Globus pallidus (tissue), 1 donor: ENCODE measurements at regions not wholly inside any gene's neighbourhood (a gene's known extent, or its start where the extent isn't known, plus 50 kb on each side); places are given as distances from the start of the nearest gene placed in this dataset.

ENCODE experiments used
- DNase-seq: peaks from one replicate; pipeline ENCODE4 v3.0.0-alpha.2; 2015; ENCODE audit warnings: low spot score

DNA sequence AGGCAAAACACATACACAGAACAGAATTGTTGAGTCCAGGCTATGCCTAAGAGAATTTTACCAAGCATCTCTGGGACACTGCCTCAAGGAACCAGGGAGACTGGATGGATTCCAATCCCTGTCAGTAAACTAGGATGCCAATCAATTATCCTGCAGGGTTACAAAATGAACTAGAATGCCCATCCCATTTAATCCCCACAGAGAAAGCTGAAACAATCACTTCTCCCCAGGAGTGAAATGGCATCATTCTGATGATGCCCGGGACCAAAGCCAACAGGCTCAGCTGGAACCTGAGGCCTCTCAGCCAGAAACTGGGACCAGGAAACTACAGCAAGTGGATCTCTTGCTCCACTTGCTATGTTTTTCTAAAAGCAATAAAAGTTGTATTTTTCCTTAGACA, 130.0 kb upstream of the TJP1 start:
- DNase-seq, result peak; percentile 93

DNA sequence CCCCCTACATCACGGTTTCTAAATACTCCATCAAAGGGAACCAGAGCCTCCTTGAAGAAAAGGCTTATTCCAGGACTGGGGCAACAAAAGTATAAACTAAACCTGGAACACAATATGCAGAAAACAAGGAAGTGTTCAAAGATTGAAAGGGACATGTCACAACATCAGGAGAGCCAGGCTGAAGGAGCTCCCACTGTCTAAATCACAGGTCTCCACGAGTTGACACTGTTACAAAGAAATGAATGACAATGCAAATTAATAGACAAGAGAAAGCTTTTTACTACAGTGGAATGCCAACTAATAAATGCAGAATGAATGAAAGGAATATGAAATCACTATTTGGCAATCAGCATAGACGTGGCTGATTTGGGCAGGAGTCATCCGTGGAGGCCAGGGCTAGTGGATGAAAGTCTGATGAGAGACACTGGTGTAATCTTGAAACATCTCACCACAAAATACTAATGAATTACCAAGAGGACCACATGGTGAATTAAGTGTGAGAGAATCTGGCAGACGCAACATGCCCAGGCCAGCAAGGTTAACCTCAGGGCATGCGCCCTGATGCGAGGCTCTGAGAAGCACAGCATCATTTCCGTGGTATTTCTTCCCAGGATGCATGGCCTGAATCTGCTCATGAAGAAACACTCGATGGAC, 123.8 kb upstream of the TJP1 start:
- DNase-seq, result no peak

DNA sequence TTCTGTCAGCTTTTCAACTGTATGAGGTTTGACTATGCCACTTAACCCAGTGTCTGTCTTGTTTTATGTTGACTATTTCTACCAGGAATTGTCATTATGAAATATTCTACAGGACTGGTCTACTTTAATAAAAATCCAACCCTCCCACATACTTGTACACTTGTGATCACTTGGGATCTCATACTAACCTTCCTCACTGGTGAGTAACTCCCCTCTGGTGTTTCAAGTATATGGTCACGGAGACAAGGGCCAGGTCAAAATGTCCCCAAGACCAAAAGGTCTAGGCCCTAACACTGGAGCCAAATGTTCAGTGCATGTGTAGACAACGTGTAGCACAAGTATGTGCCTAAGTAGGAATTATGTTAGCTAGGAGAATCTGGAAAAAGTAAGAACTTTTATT, 122.7 kb upstream of the TJP1 start:
- no peak for DNase-seq

GRCh38 chr15:29942548-29942947, 120.3 kb upstream of the TJP1 start:
- DNase-seq, result no peak

DNA sequence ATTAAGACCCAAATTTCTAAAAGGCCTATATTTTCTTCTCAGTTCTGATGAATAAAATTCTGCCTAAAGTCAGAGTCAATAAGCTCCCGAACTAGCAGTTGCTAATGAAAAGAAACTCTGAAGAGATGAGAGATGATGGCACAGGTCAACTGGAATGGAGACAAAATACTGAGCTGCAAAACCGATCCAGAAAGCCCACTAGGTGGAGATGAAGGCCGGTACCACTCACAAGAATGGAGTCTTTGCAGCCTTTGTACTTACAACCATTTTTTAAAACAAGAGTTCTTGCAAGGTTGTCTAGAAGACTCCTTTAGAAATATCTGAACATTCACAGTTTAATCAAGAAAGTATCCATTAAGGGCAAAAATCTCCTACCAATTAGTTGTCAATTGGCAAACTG, 119.9 kb upstream of the TJP1 start:
- peak; percentile 83 for DNase-seq

- no peak for DNase-seq
These were observed 117.1 kb upstream of the TJP1 start for GRCh38 chr15:29939404-29939803.

DNA sequence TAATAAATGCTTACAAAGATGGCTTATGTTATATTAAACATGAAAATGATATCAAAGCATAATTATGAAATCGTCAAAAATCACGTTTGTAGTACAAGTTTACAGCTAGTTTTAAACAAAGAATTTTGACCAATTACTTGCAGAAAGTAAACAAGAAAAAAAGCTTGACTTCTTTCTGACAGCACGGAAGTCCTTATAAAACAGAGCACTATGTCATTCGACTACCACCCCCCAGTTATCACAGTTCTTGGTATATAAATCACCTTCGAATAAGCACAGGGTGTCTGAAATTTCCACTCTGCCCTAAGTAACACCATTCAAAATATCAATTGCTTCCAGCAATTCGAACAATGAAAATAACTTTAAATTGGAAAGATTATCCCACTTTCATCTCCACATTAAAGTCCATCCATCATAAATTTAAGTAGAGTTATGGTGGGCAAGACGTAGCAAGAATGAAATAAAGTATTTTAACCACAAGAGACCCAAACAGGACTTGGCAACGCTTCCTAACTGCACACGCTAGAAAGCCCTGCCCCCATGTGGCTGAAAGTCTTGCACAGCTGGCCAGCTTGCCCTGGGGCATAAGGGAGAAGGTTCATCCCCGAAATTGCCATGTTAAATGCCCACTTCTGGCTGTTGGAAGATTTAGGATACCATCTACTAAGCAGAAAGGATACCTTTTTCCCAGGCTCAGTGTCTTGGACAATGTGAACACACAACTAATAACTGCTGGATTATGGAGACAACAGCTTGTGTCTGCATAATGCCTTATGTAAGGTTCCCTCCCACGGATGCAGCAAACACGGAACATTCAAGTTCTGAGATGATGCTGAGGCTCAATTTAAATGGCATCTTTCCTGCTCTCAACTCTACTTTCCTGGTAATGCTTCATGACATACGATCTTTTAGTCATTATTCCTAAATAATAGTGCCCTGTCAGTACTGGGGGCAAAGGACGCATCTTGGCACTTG, 116.4 kb upstream of the TJP1 start:
- DNase-seq, result no peak

DNA sequence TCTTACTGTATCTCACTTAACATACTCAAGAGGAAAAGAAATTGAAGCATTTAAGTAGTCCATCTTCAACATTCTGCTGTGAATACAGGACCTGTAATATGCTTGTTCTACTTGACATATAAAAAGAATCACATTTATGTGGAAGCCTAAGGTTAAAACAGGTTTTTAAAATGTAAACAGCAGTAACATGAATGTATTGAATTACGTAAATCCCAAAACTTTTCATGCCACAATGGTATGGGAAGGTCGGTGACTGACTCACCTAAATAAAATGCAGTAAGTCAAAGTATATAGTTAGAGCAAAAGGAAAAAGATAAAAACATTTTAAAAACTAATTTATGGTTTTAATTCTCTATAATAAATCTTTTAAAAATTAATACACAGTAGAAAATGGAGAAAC, 115.7 kb upstream of the TJP1 start:
- DNase-seq, result no peak

GRCh38 chr15:29936353-29937049, 114.2 kb upstream of the TJP1 start:
- DNase-seq, result no peak

DNA sequence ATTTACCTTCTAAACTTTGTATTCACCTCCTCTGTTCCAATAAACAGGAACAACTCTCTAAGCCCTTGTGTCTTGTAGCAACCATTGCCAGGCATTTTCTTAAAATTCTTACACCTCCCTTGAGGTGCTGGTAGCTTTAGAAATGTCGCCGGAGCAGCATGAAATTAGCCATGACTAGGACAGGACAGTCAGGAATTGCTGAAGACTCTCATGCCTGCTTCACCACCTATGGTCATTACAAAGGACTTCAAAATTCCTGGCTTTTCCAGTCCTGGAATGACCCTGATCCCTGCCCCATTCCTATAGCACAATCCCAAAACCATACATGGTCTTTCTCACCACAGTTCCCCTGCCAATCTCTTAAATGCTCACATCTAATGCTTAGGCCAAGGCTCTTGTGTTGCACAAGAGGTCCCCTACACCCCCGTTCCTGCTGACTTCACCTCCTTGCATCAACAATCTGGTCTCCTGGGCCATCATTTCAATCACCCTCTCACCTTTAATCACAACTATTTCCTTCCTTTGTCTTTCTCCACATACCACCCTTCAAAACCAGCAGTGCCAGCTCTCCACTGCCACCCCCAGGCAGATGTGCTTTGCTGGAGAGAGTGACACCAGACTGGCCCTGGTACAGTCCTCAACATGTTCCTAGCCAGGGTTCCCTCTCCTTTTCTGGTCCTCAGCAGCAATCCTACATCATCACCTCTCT, 113.2 kb upstream of the TJP1 start:
- no peak for DNase-seq

DNA sequence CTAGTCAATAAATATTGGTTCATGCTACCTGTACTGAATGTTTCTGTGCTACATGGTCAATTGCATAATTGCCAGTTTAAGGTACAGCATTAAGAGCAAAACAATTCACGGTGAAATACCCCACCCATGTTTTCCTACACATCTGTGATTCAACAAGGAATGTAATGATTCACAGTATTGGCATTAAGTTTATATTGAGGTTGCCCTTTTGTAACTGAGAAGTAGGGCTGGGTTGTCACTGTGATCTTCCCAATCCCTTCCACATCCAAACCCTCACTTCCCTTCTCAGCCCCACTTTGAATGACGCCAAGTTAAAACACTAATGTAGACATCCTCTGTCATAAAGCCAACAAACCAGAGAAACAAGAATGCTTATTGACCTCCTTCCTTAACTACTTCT, 112.0 kb upstream of the TJP1 start:
- no peak for DNase-seq

DNA sequence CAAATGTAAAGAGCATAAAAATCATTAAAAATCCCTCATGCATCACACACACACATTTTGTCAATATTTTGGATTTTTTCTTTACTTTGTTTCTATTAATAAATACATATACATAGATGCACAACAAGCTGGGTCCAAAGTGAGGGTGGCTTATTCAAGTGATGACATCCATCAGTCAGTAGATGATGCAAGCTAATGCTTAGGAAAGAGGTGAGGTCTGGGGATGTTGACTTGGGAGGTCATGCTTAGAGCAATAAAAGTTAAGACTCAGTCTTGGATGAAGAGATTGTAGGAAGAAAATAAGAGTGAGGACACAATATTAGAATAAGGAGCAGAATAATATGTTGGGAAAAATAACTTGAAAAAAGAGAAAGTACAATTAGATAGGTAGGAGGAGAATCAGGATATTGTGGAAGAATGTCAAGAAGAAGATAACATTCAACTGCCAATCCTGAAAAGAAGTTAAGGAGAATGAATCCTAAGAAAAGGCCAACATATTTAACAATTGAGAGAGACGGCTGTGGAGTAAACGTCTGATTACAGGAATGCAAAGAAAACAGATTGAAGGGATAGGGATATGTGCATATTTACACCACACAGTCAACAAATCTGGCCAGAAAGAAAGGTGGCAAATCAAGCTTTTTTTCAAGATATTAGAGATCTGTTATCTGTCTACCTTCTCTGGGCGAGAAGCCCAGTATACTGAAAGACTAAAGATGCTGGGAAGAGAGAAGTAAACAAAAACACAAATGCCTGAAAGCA, 111.0 kb upstream of the TJP1 start:
- DNase-seq, result no peak

DNA sequence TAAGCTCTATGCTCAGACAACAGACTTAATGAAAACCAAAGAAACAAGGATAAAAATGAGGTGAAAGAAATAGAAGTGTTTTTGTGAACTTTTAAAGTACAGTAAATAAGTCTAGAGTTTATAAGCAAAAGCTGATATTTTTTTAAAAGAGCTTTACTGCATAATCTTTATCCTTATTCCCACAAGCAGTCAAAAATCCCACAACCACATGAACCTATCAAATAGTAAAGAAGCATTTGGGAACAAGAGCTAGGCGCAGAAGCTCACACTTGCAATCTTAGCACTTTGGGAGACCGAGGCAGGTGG, 103.8 kb upstream of the TJP1 start:
- DNase-seq, result no peak

- DNase-seq, result peak; percentile 72
These were observed 103.2 kb upstream of the TJP1 start for GRCh38 chr15:29925227-29926082.

GRCh38 chr15:29924750-29925149, 102.5 kb upstream of the TJP1 start:
- no peak for DNase-seq

DNA sequence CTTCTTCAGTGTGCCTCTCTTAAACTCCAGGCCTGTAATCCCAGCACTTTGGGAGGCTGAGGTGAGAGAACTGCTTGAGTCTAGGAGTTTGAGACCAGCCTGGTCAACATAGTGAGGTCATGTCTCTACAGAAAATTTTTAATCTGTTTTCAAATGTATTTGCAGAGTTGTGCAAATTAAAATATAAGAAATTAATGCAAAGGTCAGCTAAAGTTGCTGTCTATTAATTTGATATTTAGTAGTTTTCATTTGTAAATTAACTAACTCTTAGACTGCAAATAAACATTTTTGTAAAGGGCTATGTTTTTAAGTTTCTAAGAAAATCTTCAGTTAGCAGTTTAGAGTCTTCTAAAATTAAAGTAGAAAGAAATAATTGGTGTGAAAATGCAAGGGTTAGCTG, 99.9 kb upstream of the TJP1 start:
- no peak for DNase-seq

DNA sequence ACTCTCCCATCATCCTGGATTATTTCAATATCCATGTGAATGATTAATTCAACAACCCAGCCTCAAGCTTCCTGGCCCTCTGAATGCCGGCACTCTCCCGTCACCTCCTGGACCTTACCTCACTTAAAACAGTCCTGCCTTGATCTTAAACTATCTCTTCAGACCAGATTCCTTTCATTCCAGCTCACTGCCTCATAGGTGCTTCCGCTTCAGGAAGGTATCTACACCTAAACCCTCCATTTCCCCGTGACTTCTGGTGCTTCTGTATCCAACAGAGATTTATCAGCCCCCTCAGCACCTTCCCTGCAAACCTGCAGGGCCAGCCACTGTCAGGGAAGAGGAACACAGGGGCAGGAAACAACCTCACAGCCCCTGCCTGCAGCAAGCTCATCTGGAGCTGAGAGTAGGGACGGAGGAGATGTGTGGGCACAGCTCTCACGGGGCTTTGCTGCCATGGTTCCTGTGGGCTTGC, 98.9 kb upstream of the TJP1 start:
- no peak for DNase-seq

- DNase-seq, result no peak
These were observed 98.2 kb upstream of the TJP1 start for GRCh38 chr15:29920515-29920914.

DNA sequence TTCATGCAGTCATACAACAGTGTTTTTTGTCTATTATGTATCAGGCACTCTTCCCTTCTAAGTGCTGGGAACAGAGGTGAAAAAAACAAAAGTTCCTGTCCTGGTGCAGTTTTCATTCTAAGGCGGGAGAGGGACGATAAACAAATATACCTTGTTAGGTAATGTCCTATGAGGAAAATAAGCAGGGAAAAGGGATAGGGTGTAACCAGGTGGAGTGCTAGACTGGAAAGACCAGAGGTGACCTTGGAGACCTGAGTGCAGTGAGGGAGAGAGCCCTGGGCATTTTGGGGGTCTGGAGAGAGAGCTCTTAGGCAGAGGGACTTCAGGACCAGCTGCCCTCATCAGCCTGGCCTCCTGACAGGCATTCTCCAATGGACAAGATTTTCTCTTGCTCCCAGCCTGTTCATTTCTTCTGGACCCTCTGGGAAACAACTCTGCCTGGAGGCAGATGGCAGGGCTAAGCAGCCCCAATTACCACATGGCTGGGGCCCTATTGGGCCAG, 97.2 kb upstream of the TJP1 start:
- DNase-seq, result no peak
